PC-9 (cell line): ENCODE measurements at regions not wholly inside any gene's neighbourhood (a gene's known extent, or its start where the extent isn't known, plus 50 kb on each side); places are given as distances from the start of the nearest gene placed in this dataset.

Experiments used
- CTCF ChIP-seq: fragments of 200-600 bp; sonication (generic); conservative IDR thresholded peaks from 2 replicates; pipeline ENCODE4 v1.6.1; 2017; ENCODE audit warnings: mixed run types, antibody characterized with exemption, mild to moderate bottlenecking, moderate library complexity
- EZH2 ChIP-seq: fragments of 200-600 bp; sonication (generic); IDR thresholded peaks from 2 replicates; pipeline ENCODE4 v1.8.0; 2017; ENCODE audit warnings: antibody characterized with exemption, low read depth

DNA sequence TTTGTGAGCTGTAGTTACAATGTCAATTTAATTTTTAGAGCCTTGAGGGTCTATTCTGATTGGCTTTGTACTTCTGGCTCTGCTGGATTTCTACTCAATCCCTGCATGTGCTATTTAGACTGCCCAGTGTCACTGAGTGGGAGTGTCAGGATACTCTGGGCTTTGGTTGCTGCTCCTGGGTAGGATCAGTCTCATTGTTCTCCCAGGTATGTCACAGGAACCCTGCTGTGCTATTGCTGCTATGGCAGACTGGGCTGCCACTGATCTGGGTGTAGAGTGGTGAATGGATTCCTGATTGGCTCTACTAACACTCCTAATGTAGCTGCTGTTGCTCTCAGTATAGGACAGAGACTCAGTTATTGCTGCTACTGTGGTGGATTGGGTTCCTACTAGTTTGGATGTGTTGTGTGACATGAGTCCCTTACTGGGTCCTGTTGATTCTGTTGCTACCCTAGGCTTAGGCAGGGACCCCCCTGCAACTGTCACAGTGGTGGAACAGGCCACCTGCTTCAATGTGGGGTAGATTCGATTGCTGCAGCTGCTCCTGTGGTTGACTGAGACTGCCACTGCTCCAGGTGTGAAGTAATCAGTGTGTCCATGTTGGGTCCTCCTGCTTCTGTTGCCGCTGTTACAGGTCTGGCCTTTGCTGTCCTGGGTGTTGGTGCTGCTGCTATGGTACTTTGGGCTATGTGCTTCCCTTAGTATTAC, 707.8 kb upstream of the AMOT start:
- TF ChIP-seq CTCF = no peak
- TF ChIP-seq EZH2 = no peak
